H1 (cell line): ENCODE measurements at regions not wholly inside any gene's neighbourhood (a gene's known extent, or its start where the extent isn't known, plus 50 kb on each side); places are given as distances from the start of the nearest gene placed in this dataset.

Experiments used
- CBX5 ChIP-seq: fragments of 300-800, 300-1000 bp; sonication (generic); IDR thresholded peaks from 2 replicates; pipeline ENCODE4 v1.7.1; 2016; ENCODE audit warnings: antibody characterized with exemption, low read length, low read depth
- CHD1 ChIP-seq: IDR thresholded peaks from 2 replicates; pipeline ENCODE4 v1.6.1; 2012; ENCODE audit warnings: low read depth, low read length, improper control_type of control experiment
- HDAC6 ChIP-seq: IDR thresholded peaks from one replicate; pipeline ENCODE4 v1.7.1; 2012; ENCODE audit warnings: low read depth, mild to moderate bottlenecking, inconsistent platforms, low read length, moderate library complexity
- SRF ChIP-seq: IDR thresholded peaks from 2 replicates; pipeline ENCODE4 v1.6.1; 2011; ENCODE audit warnings: mild to moderate bottlenecking, low read depth, low read length, moderate library complexity
- TEAD4 ChIP-seq: IDR thresholded peaks from 2 replicates; pipeline ENCODE4 v1.6.1; 2012; ENCODE audit warnings: low read depth, low read length, inconsistent platforms, mixed read lengths

- no peak for TF ChIP-seq HDAC6
- TF ChIP-seq TEAD4 = no peak
- no peak for TF ChIP-seq SRF
- no peak for TF ChIP-seq CHD1
- no peak for TF ChIP-seq CBX5
These were observed 261.7 kb downstream of the ANKRD50 start (continued) for GRCh38 chr4:124450851-124451250.
